Left lung (tissue), 4 donors: ENCODE measurements at regions not wholly inside any gene's neighbourhood (a gene's known extent, or its start where the extent isn't known, plus 50 kb on each side); places are given as distances from the start of the nearest gene placed in this dataset.

Source experiments
- ATAC-seq: fragments of 200-7000 bp; cut with Tn5 transposase; one replicate; pipeline ENCODE4 v1.9.1; 2020; ENCODE audit warnings: moderate library complexity
- DNase-seq, 4 donors: peaks; one replicate each; pipeline ENCODE4 v3.0.0-alpha.2; 2013 to 2020
- H3K27ac ChIP-seq, 2 donors: fragments of 200-600 bp; sonication (generic) in 1 of 2; one replicate each; pipeline versions ENCODE4 v1.5.0 to v1.8.0; 2020 to 2021
- H3K27me3 ChIP-seq, 2 donors: fragments of 200-600 bp; sonication (generic) in 1 of 2; one replicate each; pipeline versions ENCODE4 v1.5.0 to v1.8.0; 2020 to 2021
- H3K36me3 ChIP-seq, 2 donors: fragments of 200-600 bp; sonication (generic) in 1 of 2; one replicate each; pipeline versions ENCODE4 v1.5.0 to v1.8.0; 2020 to 2021
- H3K4me1 ChIP-seq, 2 donors: fragments of 200-600 bp; one replicate each; pipeline ENCODE4 v1.8.0; 2021
- H3K4me3 ChIP-seq, 2 donors: fragments of 200-600 bp; sonication (generic) in 1 of 2; one replicate each; pipeline versions ENCODE4 v1.5.0 to v1.8.0; 2020 to 2021; ENCODE audit warnings: mild to moderate bottlenecking in 1 of 2
- H3K9me3 ChIP-seq, 2 donors: fragments of 200-600 bp; sonication (generic) in 1 of 2; one replicate each; pipeline versions ENCODE4 v1.5.0 to v1.8.0; 2020 to 2021
- intact Hi-C, 2 donors: fragments of 100-400 bp; cut with DNase I; formaldehyde crosslinking; loops; one replicate each; pipeline versions ENCODE4 v1.11.2 to v1.14.2; 2022
- TF ChIP-seq, protein P1 (sequence below), 2 donors: fragments of 200-600 bp; sonication (generic) in 1 of 2; IDR thresholded peaks; one replicate each; pipeline versions ENCODE4 v1.5.0 to v1.8.0; 2021; ENCODE audit warnings: antibody characterized with exemption in 2 of 2
- donor health status: DM: no; HTN: yes; CAD: no.
- donor health status: DM: no; HTN: no; CAD: no.

- peak in 1 of 4 donors; percentile 51 for DNase-seq
- Histone ChIP-seq H3K4me3 (no peak overlapping the region), H3K36me3 (no peaks in the 10 kb centered on the region), H3K4me1 (peaks cover 0 to 3% of the 10 kb centered on the region in 2 donors), H3K27ac (peak overlapping the region in 1 of 2 donors; percentile 3), H3K9me3 (no peaks in the 10 kb centered on the region), H3K27me3 (no peaks in the 10 kb centered on the region)
- intact Hi-C loops, result no loop called here
- TF ChIP-seq, protein P1, sequence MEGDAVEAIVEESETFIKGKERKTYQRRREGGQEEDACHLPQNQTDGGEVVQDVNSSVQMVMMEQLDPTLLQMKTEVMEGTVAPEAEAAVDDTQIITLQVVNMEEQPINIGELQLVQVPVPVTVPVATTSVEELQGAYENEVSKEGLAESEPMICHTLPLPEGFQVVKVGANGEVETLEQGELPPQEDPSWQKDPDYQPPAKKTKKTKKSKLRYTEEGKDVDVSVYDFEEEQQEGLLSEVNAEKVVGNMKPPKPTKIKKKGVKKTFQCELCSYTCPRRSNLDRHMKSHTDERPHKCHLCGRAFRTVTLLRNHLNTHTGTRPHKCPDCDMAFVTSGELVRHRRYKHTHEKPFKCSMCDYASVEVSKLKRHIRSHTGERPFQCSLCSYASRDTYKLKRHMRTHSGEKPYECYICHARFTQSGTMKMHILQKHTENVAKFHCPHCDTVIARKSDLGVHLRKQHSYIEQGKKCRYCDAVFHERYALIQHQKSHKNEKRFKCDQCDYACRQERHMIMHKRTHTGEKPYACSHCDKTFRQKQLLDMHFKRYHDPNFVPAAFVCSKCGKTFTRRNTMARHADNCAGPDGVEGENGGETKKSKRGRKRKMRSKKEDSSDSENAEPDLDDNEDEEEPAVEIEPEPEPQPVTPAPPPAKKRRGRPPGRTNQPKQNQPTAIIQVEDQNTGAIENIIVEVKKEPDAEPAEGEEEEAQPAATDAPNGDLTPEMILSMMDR (IDR thresholded peaks at IDR 0.05), result no peak
- ATAC-seq, result peak; percentile 31
Measured at GRCh38 chr3:113151461-113152031, 59.8 kb upstream of the BOC start.

DNA sequence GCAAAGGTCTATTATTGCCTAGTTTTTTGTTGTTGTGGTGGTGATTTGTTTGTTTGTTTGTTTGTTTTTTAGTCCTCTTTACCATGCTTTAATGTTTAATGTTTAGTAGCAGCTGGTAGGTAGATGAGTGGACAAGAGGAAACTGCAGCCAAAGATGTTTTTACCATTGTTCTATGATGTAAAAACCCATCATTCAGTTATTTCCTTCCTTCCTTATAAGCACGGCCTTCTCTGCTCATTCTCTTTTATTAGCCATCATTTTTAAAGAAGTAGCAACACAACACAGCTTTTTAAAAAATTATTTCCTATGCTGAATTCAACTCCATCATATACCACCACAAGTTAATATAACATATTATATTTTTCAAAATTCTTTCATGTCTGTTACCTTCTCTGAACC, 58.5 kb upstream of the BOC start:
- intact Hi-C loops, result no loop called here
- DNase-seq, result no peak
- TF ChIP-seq, protein P1 (IDR thresholded peaks at IDR 0.05), result no peak
- Histone ChIP-seq H3K4me3 (no peak overlapping the region), H3K9me3 (no peaks in the 10 kb centered on the region), H3K4me1 (peaks cover 0 to 3% of the 10 kb centered on the region in 2 donors), H3K27me3 (no peaks in the 10 kb centered on the region), H3K36me3 (no peaks in the 10 kb centered on the region), H3K27ac (no peak overlapping the region)
- ATAC-seq, result no peak

- peaks cover 0 to 3% of the 10 kb centered on the region in 2 donors for H3K4me1 ChIP-seq
- DNase-seq (no peak), ATAC-seq (no peak)
- H3K4me3 ChIP-seq, result no peak overlapping the region
- TF ChIP-seq, protein P1 (IDR thresholded peaks at IDR 0.05), result no peak
- intact Hi-C loops, result no loop called here
- no peaks in the 10 kb centered on the region for H3K9me3 ChIP-seq
- no peaks in the 10 kb centered on the region for H3K27me3 ChIP-seq
- H3K27ac ChIP-seq, result no peak overlapping the region
- no peaks in the 10 kb centered on the region for H3K36me3 ChIP-seq
Measured at GRCh38 chr3:113153499-113154107, 57.8 kb upstream of the BOC start.

DNA sequence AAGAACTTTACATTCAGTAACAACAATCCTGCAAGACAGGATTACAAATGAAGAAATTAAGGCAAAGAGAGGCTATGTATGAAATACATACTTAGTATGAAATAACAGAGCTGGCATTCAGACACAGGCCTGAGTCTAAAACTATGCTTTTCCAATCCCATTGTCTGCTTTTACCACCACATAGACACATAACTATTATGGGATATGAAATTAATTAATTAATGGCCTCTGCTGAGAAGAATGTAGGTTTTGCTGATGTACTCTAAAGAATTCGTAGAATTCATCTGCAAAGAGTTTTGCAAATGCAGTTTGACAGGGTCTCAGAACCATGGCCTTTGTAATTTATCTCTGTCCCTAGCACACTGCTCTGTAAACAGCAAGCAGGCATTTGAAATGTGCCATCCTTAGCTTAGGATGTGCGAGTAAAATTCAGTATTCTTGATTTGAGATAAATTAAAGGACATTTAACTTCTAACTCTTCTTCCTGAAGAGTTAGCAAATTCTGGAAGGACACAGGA, 54.5 kb upstream of the BOC start:
- TF ChIP-seq, protein P1 (IDR thresholded peaks at IDR 0.05), result no peak
- ATAC-seq (no peak), DNase-seq (no peak)
- no peak overlapping the region for H3K27ac ChIP-seq
- no peaks in the 10 kb centered on the region for H3K9me3 ChIP-seq
- H3K4me1 ChIP-seq, result no peaks in the 10 kb centered on the region
- no peak overlapping the region for H3K4me3 ChIP-seq
- intact Hi-C loops, result no loop called here
- H3K36me3 ChIP-seq, result no peaks in the 10 kb centered on the region
- no peaks in the 10 kb centered on the region for H3K27me3 ChIP-seq

- Histone ChIP-seq H3K27ac (no peak overlapping the region), H3K9me3 (no peaks in the 10 kb centered on the region), H3K4me1 (no peaks in the 10 kb centered on the region), H3K27me3 (no peaks in the 10 kb centered on the region), H3K4me3 (no peak overlapping the region), H3K36me3 (no peaks in the 10 kb centered on the region)
- DNase-seq (no peak), ATAC-seq (peak; percentile 26)
- intact Hi-C loops, result no loop called here
- TF ChIP-seq, protein P1 (IDR thresholded peaks at IDR 0.05), result no peak
Measured at GRCh38 chr3:113157408-113158030, 53.8 kb upstream of the BOC start.
